DMS53 (cell line): ENCODE measurements at regions not wholly inside any gene's neighbourhood (a gene's known extent, or its start where the extent isn't known, plus 50 kb on each side); places are given as distances from the start of the nearest gene placed in this dataset.
"Not testable (repeated sequence)": the region's sequence is repeated elsewhere in the genome, so short reads cannot be mapped to it uniquely, and the experiment has no call there.

Experiments used
- DNase-seq: peaks from one replicate; lab custom pipeline; 2025; lab: John Stamatoyannopoulos, UW

DNA sequence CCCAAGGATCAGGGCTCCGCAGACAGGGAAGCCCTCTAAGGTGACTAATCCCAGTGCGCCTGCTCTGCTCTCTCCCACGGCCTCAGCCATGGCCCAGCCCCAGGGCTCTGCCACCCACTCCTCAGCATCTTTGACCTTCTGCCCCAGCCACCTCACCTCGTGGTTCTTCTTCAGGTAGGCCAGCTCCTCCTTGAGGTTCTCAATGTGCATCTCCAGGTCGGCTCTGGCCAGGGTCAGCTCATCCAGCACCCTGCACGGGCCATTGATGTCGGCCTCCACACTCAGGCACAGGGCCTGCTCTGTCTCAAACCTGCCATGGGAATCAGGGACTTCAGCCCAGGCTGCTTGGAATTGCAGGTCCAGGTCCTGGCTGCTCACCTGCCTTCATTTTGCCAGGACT is 128.4 kb downstream of the TNFRSF13B start:
- DNase-seq, result not testable (repeated sequence)

DNA sequence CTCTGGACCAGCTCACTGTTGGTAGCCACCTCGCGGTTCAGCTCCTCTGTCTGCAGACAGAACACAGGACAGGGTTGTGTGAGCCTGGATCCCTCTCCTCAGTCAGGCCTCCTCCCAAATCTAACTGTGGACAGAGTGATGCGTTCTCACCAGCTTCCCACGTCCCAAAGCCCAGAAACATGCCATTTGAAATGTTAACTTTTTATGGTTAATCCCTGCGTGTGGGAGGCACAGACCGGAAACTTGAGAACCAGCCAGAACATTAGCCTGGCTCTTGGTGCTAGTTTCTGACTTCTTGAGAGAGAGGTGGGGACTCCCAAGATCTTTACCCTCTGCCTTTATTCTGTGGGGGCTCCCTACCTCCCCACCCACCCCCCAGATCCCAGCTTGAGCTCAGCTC is 129.6 kb downstream of the TNFRSF13B start:
- DNase-seq, result not testable (repeated sequence)

DNA sequence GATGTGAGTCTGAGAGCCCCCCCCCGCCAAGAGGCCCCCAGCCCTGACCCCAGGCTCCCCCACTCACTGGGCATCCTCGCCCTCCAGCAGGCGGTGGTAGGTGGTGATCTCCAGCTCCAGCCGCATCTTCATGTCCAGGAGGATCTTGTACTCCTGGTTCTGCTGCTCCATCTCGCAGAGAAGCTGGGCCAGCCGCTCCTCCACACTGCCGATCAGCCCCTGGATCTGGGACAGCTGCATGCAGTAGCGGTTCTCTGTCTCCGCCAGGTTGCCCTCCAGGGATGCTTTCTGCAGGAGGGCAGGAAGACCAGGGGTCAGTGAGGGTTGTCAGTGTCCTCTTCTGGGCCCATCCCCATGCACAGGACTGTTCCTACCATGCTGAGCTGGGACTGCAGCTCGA is 130.0 kb downstream of the TNFRSF13B start:
- not testable (repeated sequence) for DNase-seq

DNA sequence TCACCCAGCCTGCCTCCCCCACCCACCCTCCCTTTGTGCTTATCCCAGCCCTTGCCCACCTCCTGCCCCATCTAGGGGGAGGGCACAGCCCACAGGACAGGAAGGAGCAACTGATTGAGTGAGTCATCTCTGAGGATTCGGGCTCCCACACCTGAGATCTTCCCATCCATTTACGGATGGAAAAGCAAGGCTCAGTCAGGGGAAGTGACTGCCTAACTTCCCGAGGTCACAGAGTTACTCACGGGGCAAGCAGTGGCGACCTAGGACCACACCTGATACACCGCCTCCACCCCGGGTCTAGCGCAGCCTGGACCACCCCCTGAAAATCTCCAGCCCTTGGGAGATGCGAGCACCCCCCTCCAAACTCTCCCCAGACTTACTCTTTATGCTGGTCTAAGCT is 131.7 kb downstream of the TNFRSF13B start:
- not testable (repeated sequence) for DNase-seq

DNA sequence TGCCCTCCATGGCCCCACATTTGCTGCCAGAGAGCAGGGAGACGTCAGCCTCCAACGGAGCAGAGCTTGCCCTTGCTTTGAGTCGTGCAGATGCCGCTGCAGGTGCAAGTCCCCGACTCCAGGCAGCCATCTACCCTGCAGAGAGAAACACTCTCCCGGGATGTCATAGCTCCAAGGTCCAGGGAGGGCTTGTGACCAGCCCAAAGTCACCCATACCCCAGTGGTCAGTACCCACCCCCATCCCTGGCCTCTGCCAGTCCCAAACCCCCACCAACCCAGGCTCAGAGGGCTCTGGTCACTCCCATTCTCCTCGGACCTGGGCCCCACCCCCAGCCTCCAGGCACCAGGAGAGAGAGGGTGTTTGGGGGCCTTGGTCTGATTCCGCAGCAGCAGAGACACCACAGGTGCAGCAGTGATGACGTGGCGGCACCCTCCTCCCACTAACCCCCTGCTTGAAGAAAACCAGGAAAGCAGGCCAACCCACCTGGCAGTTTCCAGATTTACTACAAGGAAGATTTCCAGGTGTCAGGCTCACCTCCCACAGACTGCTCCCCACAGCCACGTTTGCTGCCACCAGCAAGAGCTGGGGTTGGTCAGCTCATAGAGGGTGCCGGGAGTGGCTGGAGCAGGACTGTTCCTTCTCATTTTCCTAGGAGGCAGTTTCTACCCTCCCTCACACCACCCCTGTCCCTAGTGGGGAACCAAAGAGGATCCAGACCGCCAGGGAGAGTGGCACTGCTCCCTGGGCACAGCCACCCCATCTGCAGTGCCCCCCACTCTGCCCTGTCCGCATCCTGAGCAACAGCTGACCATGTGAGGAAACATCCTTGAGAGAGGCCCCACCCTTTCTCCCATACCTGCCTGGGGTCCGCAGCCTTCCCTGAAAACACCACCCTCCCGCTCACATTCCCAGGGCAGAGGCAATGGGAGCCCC is 132.4 kb downstream of the TNFRSF13B start:
- DNase-seq, result not testable (repeated sequence)

DNA sequence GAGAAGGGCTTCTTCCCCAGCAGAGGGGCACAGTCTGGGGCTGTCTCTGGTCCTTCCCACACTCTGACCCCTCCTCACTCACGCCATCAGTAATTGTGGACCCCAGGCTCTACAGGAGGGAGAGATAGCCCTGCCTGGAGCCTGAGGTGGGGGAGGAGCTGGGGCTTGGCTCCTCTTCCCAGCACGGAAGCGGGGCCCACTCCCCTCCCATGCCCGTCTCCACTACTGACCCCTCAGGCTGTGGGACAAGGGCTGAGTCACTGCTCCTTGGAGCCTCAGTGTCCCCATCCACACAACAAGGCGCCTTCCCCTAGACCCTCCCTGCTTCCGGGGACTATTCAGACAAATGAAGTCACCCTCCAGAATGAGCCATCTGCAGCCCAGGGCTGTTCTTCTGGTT is 133.1 kb downstream of the TNFRSF13B start:
- not testable (repeated sequence) for DNase-seq

DNA sequence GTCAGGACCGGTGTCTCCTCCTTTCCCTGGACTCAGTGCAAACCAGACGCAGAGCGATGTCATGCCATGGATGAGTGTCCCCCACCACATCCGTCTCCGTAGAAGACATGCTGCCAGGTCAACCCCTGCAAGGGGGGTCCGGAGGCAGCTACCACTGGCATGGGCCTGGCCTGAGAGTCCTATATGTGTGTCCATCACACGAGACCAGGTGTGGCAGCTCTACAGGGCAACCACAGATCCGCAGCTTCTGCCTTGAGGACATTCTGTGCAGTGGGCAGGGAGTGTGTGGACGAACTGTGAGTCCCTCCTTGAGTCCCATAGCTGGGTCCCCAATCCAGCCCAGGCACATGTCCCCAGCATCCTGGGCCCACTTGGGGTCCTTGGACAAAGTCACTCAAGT is 133.6 kb downstream of the TNFRSF13B start:
- DNase-seq, result not testable (repeated sequence)

DNA sequence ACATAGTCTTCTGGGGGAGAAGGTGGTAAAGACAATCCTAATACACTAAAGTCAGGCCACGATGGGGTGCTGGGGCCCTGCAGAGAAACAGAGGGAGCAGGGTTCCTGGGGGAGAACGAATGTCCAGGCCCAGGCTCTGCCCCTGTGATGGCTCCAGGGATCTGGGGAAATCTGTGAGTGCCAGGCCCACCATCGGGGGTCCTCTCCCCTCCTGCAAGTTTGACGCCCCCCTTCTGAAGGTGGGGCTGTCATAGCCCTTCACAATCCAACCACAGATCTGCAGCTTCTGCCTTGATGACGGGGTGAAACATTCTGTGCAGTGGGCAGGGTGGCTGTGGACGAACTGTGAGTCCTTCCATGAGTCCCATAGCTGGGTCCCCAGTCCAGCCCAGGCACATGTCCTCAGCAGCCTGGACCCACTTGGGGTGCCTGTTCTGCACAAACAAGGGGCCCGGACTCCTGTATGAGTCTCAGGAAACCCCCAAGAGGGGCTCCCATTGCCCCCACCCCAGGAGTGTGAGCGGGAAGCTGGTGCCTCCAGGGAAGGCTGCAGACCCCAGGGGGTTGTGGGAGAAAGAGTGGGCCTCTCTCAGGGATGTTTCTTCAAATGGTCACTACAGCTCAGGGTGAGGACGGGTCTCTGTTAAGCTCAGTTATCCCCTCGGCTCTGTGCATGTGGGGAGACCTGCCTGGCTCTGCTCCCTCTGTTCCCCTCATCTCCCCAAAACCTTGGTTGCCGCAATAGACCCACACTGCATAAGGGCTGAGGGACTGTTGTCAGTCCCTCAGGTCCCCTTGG is 134.3 kb downstream of the TNFRSF13B start:
- not testable (repeated sequence) for DNase-seq

DNA sequence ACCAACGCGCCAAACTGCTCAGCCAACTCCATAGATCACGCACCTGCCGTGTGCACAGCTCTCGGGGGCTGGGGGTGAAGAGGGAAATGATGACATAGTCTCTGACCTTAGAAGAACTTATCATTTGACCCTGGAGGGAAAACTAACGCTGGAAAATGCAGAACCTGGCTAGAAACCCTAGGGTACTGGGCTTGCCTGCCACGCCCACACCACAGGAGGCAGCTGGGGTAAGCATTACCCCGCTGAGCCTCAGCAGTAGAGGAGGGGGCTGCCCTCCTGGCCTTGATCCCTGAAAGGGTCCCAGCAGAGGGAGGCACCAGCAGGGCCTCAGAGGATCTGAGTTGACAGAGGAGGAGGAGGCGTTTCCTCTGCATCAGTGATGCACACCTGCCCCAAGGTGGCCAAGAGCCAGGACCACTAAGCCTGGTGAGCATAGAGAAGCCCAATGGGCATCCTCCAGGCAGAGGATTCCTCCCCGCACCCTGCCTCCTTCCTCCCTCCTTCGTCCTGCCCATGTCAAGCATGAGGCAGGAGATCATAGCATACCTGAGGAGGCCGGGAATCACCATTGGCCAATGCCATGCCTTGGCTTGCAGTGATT is 135.5 kb downstream of the TNFRSF13B start:
- DNase-seq, result peak; percentile 26

DNA sequence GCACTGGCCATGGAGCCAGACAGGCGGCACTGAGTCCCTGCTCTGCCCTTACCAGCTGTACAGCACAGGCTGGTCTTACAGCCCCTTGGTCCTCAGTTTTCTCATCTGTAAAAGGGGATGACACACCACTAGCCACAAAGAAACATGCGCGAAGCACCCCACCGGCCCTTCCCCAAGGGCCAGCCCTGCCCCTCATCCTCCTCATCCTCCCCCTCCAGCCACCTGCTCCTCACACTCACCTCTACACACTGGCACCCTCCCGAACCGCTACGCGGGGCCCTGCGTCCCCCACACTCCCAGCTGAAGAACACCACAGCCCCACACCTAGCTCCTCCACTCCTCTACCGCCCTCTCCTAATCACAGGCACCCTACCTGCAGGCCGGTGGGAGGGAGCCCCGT is 138.4 kb downstream of the TNFRSF13B start:
- not testable (repeated sequence) for DNase-seq

DNA sequence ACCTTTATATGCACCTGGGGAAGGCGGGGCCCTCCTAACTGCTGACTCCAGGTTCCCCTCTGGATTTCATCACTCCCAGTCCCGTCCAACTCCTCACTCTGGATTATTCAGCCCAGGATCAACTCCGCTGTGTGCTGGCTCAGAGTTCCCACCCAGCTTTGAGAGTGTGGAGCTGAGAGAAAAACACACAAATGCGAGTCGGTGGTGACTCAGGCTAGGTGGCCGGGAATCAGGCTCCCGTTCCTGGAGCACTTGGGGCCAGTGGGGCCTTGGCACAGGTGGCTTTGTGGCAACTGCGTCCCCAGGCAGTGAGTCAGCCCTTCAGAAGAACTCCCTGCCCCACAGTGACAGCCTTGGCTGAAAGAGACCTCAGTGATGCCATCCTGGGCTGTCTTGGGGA is 139.1 kb downstream of the TNFRSF13B start:
- DNase-seq, result not testable (repeated sequence)

DNA sequence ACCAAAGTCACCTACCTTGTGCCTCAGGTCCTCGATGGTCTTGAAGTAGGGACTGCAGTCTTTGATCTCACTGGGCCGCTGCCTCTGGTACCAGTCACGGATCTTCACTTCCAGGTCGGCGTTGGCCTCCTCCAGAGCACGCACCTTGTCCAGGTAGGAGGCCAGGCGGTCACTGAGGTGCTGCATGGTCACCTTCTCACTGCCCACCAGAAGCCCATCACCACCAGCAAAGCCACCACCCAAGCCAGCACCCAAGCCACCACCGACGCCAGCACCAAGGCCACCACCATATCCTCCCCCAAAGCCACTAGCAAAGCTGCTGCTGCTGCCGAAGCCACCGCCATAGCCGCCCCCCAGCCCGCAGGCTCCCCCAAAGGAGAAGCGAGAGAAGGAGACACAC is 139.7 kb downstream of the TNFRSF13B start:
- not testable (repeated sequence) for DNase-seq

DNA sequence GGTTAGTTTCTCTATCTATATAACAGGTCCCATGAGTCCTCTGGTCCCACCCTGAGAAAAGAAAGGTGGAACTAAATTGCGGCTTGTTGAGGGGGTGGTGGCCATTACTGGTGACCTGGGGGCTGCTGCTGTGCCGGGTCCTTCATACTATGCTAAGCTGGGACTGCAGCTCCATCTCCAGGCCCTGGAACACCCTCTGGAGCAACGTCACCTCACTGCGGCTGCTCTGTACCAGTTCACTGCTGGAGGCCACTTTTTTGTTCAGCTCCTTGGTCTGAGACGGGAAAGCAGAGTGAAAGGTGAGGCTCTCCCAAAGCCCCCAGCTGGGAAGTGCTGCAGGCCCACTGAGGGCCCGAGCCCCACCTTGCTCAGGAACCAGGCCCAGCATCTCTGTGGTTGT is 140.7 kb downstream of the CCDC144A start:
- DNase-seq, result not testable (repeated sequence)

DNA sequence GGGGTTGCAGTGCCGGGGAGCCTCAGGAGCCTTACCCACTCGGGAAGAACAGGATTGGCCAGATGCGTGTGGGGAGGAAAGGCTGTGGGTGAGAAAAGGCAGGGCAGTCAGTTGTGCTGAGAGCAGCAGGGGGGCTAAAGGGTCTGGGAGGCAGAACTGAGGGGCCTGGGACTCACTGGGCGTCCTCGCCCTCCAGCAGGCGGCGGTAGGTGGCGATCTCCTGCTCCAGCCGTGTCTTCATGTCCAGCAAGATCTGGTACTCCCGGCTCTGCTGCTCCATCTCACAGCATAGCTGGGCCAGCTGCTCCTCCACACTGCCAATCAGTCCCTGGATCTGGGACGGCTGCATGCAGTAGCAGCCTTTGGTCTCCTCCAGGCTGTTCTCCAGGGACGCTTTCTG is 140.2 kb downstream of the CCDC144A start:
- DNase-seq, result not testable (repeated sequence)
